ENCODE measurements at regions not wholly inside any gene's neighbourhood (a gene's known extent, or its start where the extent isn't known, plus 50 kb on each side); places are given as distances from the start of the nearest gene placed in this dataset.

DNA sequence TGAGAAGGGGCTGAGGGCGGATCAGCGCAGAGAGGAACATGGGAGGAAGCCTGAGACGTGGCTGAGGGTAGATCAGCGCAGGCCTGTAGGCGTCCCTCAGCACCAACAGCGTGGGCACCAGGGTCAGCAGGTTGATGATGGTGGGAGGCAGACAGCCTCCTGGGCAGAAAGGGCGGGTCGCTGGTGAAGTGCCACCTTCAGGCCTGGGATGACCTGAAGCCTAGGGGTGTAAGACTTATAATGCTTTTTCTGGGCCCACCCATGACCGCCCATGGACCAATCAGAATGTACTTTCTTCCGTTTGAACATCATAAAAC, 462.1 kb downstream of the TBC1D32 start:
- DNase-seq (no peak), ATAC-seq (ENCODE audit: low read depth) (no peak)
- ChIA-PET POLR2A (no interaction called here), CTCF (no interaction called here)
- no peak for TF ChIP-seq CTCF (IDR thresholded peaks at IDR 0.05)
- intact Hi-C loops (cut with micrococcal nuclease) = no loop called here
- Mint-ChIP-seq H3K9me3 (no peaks in the 10 kb centered on the region), H3K36me3 (ENCODE audit: low read depth) (no peaks in the 10 kb centered on the region), H3K27me3 (no peaks in the 10 kb centered on the region), H3K4me3 (no peak overlapping the region), H3K27ac (no peak overlapping the region), H3K4me1 (peaks cover 22% of the 10 kb centered on the region)

DNA sequence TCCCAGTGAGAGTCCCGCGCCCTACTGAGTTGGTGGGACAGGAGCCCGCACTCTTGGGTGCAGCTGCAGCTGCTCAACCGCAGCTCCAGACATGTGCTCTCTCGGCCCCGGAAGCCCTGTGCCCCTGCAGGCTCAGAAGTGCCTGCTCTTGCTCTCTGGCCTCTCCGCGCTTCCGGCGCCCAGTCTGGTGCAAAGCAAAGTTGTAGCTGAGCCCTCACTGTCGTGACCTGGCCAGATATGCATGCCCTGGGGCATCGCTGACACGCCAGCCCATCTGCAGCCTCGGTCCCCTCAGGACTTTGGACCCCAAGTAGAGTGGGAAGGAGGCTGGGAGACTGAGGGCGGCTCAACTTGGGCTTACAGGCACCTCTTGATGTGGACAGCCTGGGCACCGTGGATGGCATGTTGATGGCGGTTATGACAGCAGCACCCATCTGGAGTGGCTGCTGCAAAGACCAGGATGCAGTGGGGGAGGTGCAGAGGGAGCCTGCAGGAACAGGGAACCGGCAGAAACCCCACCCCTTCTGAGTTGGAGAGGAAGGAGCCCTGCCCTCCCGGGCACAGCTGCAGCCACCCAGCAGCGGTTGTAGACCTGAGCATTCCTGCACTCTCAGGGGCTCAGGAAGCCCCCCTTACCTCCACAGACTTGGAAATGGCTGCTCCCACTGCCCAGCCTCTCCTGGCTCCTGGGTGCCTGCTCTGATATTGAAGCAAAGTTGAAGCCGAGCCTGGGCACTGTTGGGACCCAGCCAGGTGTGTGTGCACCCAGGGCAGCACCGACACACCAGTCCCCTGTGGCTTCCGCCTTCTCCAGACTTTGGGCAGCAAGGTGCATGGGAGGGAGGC, 462.6 kb downstream of the TBC1D32 start:
- Mint-ChIP-seq H3K9me3 (no peaks in the 10 kb centered on the region), H3K4me1 (peaks cover 16% of the 10 kb centered on the region), H3K27ac (no peak overlapping the region), H3K4me3 (no peak overlapping the region), H3K27me3 (no peaks in the 10 kb centered on the region), H3K36me3 (ENCODE audit: low read depth) (no peaks in the 10 kb centered on the region)
- ATAC-seq (ENCODE audit: low read depth) = no peak
- ChIA-PET CTCF (no interaction called here), POLR2A (no interaction called here)
- intact Hi-C loops (cut with micrococcal nuclease) = no loop called here
- TF ChIP-seq CTCF (IDR thresholded peaks at IDR 0.05) = no peak
- no peak for DNase-seq

DNA sequence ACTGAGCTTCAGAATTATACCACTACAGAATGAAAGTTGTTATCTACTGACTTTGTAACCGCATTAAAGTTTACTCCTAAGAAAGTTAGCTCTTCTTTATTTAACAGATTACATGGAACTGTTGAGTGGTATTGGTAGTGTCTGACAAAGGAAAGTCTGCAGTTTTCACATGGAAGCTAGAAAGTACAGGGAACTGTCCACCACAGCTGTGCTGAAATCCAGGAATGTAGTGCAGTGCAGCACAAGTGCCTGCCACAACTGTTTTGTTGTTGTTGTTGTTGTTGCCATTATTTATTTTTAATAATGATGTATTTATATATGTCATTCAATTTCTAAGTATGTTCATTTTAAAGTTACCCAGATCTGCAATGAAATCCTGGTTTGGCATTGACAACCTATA, 464.9 kb downstream of the TBC1D32 start:
- H3K36me3 Mint-ChIP-seq (ENCODE audit: low read depth) = no peaks in the 10 kb centered on the region
- no peak for ATAC-seq (ENCODE audit: low read depth)
- CTCF ChIA-PET = no interaction called here
- no peak overlapping the region for H3K4me3 Mint-ChIP-seq
- no peak overlapping the region for H3K27ac Mint-ChIP-seq
- H3K9me3 Mint-ChIP-seq = no peaks in the 10 kb centered on the region
- no peaks in the 10 kb centered on the region for H3K4me1 Mint-ChIP-seq
- TF ChIP-seq CTCF (IDR thresholded peaks at IDR 0.05) = no peak
- intact Hi-C loops (cut with micrococcal nuclease) = no loop called here
- no peak for DNase-seq
- POLR2A ChIA-PET = no interaction called here
- no peaks in the 10 kb centered on the region for H3K27me3 Mint-ChIP-seq

DNA sequence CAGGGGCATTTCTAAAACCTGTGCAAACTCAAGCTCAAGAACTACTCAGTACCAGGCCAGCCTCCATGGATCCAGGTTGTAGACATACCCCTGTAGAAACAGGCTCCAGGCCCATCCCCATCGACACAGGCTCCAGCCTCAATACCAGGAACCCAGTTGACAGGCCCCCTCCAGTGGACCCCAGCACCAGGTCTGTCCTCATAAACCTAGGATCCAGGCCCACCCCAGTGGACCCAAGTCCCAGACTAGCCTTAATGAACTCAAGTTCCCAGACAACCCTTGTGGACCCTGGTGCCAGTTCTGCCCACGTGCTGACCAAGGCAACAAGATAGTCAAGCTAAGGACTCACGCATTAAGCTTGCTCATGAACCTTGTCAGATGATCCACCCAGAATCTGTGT, 476.9 kb downstream of the TBC1D32 start:
- intact Hi-C loops (cut with micrococcal nuclease) = no loop called here
- CTCF ChIA-PET = interaction anchor here (0.6 kb wide), 1 partner anchor 110 kb away, joined by 3 read pairs; no protein-coding TSS in a partner anchor
- POLR2A ChIA-PET = no interaction called here
- Mint-ChIP-seq H3K36me3 (ENCODE audit: low read depth) (no peaks in the 10 kb centered on the region), H3K4me3 (no peak overlapping the region), H3K9me3 (no peaks in the 10 kb centered on the region), H3K4me1 (no peaks in the 10 kb centered on the region), H3K27ac (no peak overlapping the region), H3K27me3 (no peaks in the 10 kb centered on the region)
- TF ChIP-seq CTCF (IDR thresholded peaks at IDR 0.05) = no peak
- no peak for ATAC-seq (ENCODE audit: low read depth)
- DNase-seq = no peak

GRCh38 chr6:120854583-120854982, 479.7 kb downstream of the TBC1D32 start:
- CTCF ChIA-PET = no interaction called here
- H3K4me1 Mint-ChIP-seq = no peaks in the 10 kb centered on the region
- ATAC-seq (ENCODE audit: low read depth) = no peak

More at GRCh38 chr6:120854583-120854982, 479.7 kb downstream of the TBC1D32 start:
- POLR2A ChIA-PET = no interaction called here
- Mint-ChIP-seq H3K4me3 (no peak overlapping the region), H3K27ac (no peak overlapping the region), H3K36me3 (ENCODE audit: low read depth) (no peaks in the 10 kb centered on the region), H3K9me3 (no peaks in the 10 kb centered on the region), H3K27me3 (no peaks in the 10 kb centered on the region)
- DNase-seq = no peak
- intact Hi-C loops (cut with micrococcal nuclease) = no loop called here
- TF ChIP-seq CTCF (IDR thresholded peaks at IDR 0.05) = no peak
